Stimulated activated CD4-positive, alpha-beta T cell treated with anti-CD3 and anti-CD28 coated beads, Interleukin-1b, Interleukin-23, amount 100 ng/mL, for 48 hours (primary cell): ENCODE measurements at regions not wholly inside any gene's neighbourhood (a gene's known extent, or its start where the extent isn't known, plus 50 kb on each side); places are given as distances from the start of the nearest gene placed in this dataset.
"Not testable (repeated sequence)": the region's sequence is repeated elsewhere in the genome, so short reads cannot be mapped to it uniquely, and the experiment has no call there.

Experiments
- DNase-seq: peaks from one replicate; pipeline ENCODE4 v3.0.0-alpha.2; 2020

- not testable (repeated sequence) for DNase-seq
Observed at GRCh38 chr14:54266616-54267015, 130.2 kb upstream of the CDKN3 start.

GRCh38 chr14:54267172-54267571, 129.6 kb upstream of the CDKN3 start:
- DNase-seq = no peak

GRCh38 chr14:54275997-54276725, 120.6 kb upstream of the CDKN3 start:
- DNase-seq = no peak

GRCh38 chr14:54278087-54278486, 118.7 kb upstream of the CDKN3 start:
- DNase-seq = no peak

- no peak for DNase-seq
Observed at GRCh38 chr14:54278665-54279295, 118.0 kb upstream of the CDKN3 start.

GRCh38 chr14:54282849-54283248, 114.0 kb upstream of the CDKN3 start:
- DNase-seq = no peak

- DNase-seq = no peak
Observed at GRCh38 chr14:54285030-54285429, 111.8 kb upstream of the CDKN3 start.

- no peak for DNase-seq
Observed at GRCh38 chr14:54291491-54292191, 105.2 kb upstream of the CDKN3 start.

- no peak for DNase-seq
Observed at GRCh38 chr14:54294802-54295201, 102.0 kb upstream of the CDKN3 start.

- no peak for DNase-seq
Observed at GRCh38 chr14:54299410-54300363, 97.1 kb upstream of the CDKN3 start.

GRCh38 chr14:54300881-54301280, 95.9 kb upstream of the CDKN3 start:
- DNase-seq = no peak

- no peak for DNase-seq
Observed at GRCh38 chr14:54301359-54301758, 95.4 kb upstream of the CDKN3 start.

- DNase-seq = no peak
Observed at GRCh38 chr14:54306806-54307205, 90.0 kb upstream of the CDKN3 start.

- DNase-seq = no peak
Observed at GRCh38 chr14:54309615-54310014, 87.2 kb upstream of the CDKN3 start.

- no peak for DNase-seq
Observed at GRCh38 chr14:54310151-54310850, 86.5 kb upstream of the CDKN3 start.

GRCh38 chr14:54310851-54311228, 86.0 kb upstream of the CDKN3 start:
- DNase-seq = no peak

- no peak for DNase-seq
Observed at GRCh38 chr14:54312166-54312801, 84.5 kb upstream of the CDKN3 start.

GRCh38 chr14:54314365-54315104, 82.3 kb upstream of the CDKN3 start:
- no peak for DNase-seq

GRCh38 chr14:54316652-54317051, 80.2 kb upstream of the CDKN3 start:
- DNase-seq = no peak

GRCh38 chr14:54317391-54317790, 79.4 kb upstream of the CDKN3 start:
- DNase-seq = no peak

- DNase-seq = no peak
Observed at GRCh38 chr14:54322246-54322645, 74.6 kb upstream of the CDKN3 start.
